ENCODE measurements at regions not wholly inside any gene's neighbourhood (a gene's known extent, or its start where the extent isn't known, plus 50 kb on each side); places are given as distances from the start of the nearest gene placed in this dataset.

DNA sequence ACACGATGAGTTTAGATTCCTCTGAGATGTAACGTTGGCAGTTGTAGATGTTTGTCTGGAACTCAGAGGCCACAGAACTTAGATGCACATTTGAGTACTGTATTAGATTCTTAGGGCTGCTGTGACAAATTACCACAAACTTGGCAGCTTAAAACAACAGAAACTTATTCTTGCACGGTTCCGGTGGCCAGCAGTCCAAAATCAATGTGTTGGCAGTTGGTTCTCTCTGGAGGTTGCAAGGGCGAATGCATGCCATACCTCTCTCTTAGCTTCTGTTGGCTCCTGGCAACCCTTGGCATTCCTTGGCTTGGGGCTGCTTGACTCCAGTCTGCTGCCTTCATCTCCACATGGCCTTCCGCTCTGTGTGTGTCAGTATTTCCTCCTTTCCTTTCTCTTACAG lies 118.9 kb downstream of the C12orf75 start:
- ChIA-PET CTCF (no interaction called here), POLR2A (no interaction called here), RAD21 (ENCODE audit: low non-redundant PET in 1 of 2, low total read pairs in 2 of 2, uncharacterized antibody in 2 of 2, unreplicated experiment in 2 of 2) (no interaction called here)
- Histone ChIP-seq H3K79me2 (ENCODE audit: insufficient read depth, low read length) (no peaks in the 10 kb centered on the region), H3K9me3 (ENCODE audit: control insufficient read depth in 1 of 2, insufficient read depth in 1 of 2, low read depth in 1 of 2, low read length in 2 of 2) (no peaks in the 10 kb centered on the region), H3K27ac (ENCODE audit: low read depth, low read length) (no peak overlapping the region), H3K9me2 (ENCODE audit: insufficient read depth) (no peaks in the 10 kb centered on the region), H4K20me1 (ENCODE audit: insufficient read depth) (no peaks in the 10 kb centered on the region), H3K9ac (ENCODE audit: low read length) (no peak overlapping the region), H3K4me3 (replicated peaks in 1 of 2; ENCODE audit: low read depth in 1 of 2, low read length in 2 of 2) (no peak overlapping the region), H3K4me1 (ENCODE audit: control insufficient read depth in 1 of 2, insufficient read depth in 2 of 2, low read length in 2 of 2) (peaks cover 5 to 6% of the 10 kb centered on the region in 2 experiments; a peak in 3 of 4 replicates), H3K4me2 (ENCODE audit: low read length) (no peak overlapping the region), H2AFZ (ENCODE audit: low read depth, low read length, poor library complexity, severe bottlenecking) (no peak overlapping the region), H3K27me3 (ENCODE audit: insufficient read depth, low read length) (no peaks in the 10 kb centered on the region; the same call in 1 of the 2 replicates), H3K36me3 (ENCODE audit: control insufficient read depth in 1 of 2, insufficient read depth in 2 of 2, low read length in 2 of 2) (no peaks in the 10 kb centered on the region)
- TF ChIP-seq SRF (IDR thresholded peaks at IDR 0.05; ENCODE audit: low read depth) = no peak
- TF ChIP-seq FOSL1 (IDR thresholded peaks at IDR 0.05; ENCODE audit: low read depth) = no peak
- TF ChIP-seq, protein P1, sequence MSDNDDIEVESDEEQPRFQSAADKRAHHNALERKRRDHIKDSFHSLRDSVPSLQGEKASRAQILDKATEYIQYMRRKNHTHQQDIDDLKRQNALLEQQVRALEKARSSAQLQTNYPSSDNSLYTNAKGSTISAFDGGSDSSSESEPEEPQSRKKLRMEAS (IDR thresholded peaks at IDR 0.05) = no peak
- TF ChIP-seq ELF1 (IDR thresholded peaks at IDR 0.05; ENCODE audit: borderline replicate concordance, low read depth) = no peak
- TF ChIP-seq RAD21 (IDR thresholded peaks at IDR 0.05; ENCODE audit: low read depth) = no peak
- TF ChIP-seq, protein P2, sequence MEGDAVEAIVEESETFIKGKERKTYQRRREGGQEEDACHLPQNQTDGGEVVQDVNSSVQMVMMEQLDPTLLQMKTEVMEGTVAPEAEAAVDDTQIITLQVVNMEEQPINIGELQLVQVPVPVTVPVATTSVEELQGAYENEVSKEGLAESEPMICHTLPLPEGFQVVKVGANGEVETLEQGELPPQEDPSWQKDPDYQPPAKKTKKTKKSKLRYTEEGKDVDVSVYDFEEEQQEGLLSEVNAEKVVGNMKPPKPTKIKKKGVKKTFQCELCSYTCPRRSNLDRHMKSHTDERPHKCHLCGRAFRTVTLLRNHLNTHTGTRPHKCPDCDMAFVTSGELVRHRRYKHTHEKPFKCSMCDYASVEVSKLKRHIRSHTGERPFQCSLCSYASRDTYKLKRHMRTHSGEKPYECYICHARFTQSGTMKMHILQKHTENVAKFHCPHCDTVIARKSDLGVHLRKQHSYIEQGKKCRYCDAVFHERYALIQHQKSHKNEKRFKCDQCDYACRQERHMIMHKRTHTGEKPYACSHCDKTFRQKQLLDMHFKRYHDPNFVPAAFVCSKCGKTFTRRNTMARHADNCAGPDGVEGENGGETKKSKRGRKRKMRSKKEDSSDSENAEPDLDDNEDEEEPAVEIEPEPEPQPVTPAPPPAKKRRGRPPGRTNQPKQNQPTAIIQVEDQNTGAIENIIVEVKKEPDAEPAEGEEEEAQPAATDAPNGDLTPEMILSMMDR (IDR thresholded peaks at IDR 0.05 in 2 of 3, conservative IDR thresholded peaks at IDR 0.05 in 1 of 3; ENCODE audit: borderline replicate concordance in 1 of 3, insufficient read depth in 1 of 3, low read depth in 2 of 3, low read length in 2 of 3) = no peak
- no peak for TF ChIP-seq YY1 (IDR thresholded peaks at IDR 0.05; ENCODE audit: extremely low read depth, insufficient replicate concordance, low read depth, low read length)
- TF ChIP-seq EZH2 (IDR thresholded peaks at IDR 0.05) = no peak
- no peak for TF ChIP-seq EZH2phosphoT487 (IDR thresholded peaks at IDR 0.05; ENCODE audit: borderline replicate concordance)
- TF ChIP-seq, protein P3, sequence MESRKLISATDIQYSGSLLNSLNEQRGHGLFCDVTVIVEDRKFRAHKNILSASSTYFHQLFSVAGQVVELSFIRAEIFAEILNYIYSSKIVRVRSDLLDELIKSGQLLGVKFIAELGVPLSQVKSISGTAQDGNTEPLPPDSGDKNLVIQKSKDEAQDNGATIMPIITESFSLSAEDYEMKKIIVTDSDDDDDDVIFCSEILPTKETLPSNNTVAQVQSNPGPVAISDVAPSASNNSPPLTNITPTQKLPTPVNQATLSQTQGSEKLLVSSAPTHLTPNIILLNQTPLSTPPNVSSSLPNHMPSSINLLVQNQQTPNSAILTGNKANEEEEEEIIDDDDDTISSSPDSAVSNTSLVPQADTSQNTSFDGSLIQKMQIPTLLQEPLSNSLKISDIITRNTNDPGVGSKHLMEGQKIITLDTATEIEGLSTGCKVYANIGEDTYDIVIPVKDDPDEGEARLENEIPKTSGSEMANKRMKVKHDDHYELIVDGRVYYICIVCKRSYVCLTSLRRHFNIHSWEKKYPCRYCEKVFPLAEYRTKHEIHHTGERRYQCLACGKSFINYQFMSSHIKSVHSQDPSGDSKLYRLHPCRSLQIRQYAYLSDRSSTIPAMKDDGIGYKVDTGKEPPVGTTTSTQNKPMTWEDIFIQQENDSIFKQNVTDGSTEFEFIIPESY (IDR thresholded peaks at IDR 0.05; ENCODE audit: extremely low read depth, insufficient replicate concordance, low read length) = no peak
- TF ChIP-seq TCF7L2 (IDR thresholded peaks at IDR 0.05; ENCODE audit: borderline replicate concordance, extremely low read depth, insufficient read depth, insufficient read length) = no peak
- TF ChIP-seq SIN3A (IDR thresholded peaks at IDR 0.05; ENCODE audit: low read depth) = no peak
- BruUV-seq (replicated peaks) = no TSS peak
- no peak for ATAC-seq
- intact Hi-C loops (cut with micrococcal nuclease) = no loop called here
- no peak for DNase-seq (ENCODE audit: low read depth, low spot score)
